GM21381 (cell line): ENCODE measurements at regions not wholly inside any gene's neighbourhood (a gene's known extent, or its start where the extent isn't known, plus 50 kb on each side); places are given as distances from the start of the nearest gene placed in this dataset.

Source experiments
- ATAC-seq: cut with Tn5 transposase; IDR thresholded peaks from one replicate; pipeline ENCODE4 v1.9.1; 2021; ENCODE audit warnings: mild to moderate bottlenecking, moderate library complexity; ENCODE audit not compliant: unreplicated experiment

- ATAC-seq, result no peak
These were observed 140.3 kb upstream of the TCF21 start for GRCh38 chr6:133748628-133749027.

GRCh38 chr6:133749427-133749826 is 139.5 kb upstream of the TCF21 start:
- ATAC-seq, result no peak

GRCh38 chr6:133752129-133752528 is 136.8 kb upstream of the TCF21 start:
- no peak for ATAC-seq

GRCh38 chr6:133753756-133754155 is 135.2 kb upstream of the TCF21 start:
- ATAC-seq, result no peak

- ATAC-seq, result no peak
These were observed 134.6 kb upstream of the TCF21 start for GRCh38 chr6:133754298-133754697.

GRCh38 chr6:133756078-133756695 is 132.7 kb upstream of the TCF21 start:
- ATAC-seq, result no peak

GRCh38 chr6:133757335-133757734 is 131.6 kb upstream of the TCF21 start:
- ATAC-seq, result no peak

GRCh38 chr6:133758815-133759335 is 130.0 kb upstream of the TCF21 start:
- no peak for ATAC-seq

- ATAC-seq, result no peak
These were observed 129.4 kb upstream of the TCF21 start for GRCh38 chr6:133759524-133759923.

- no peak for ATAC-seq
These were observed 127.2 kb upstream of the TCF21 start for GRCh38 chr6:133761706-133762105.

- ATAC-seq, result no peak
These were observed 124.7 kb upstream of the TCF21 start for GRCh38 chr6:133764008-133764753.

GRCh38 chr6:133764754-133765208 is 124.1 kb upstream of the TCF21 start:
- no peak for ATAC-seq

GRCh38 chr6:133767357-133767970 is 121.4 kb upstream of the TCF21 start:
- ATAC-seq, result no peak

- no peak for ATAC-seq
These were observed 120.1 kb upstream of the TCF21 start for GRCh38 chr6:133768656-133769295.

- ATAC-seq, result no peak
These were observed 119.5 kb upstream of the TCF21 start for GRCh38 chr6:133769463-133769862.

- ATAC-seq, result no peak
These were observed 116.3 kb upstream of the TCF21 start for GRCh38 chr6:133772567-133772966.

- no peak for ATAC-seq
These were observed 115.1 kb upstream of the TCF21 start for GRCh38 chr6:133773776-133774175.

GRCh38 chr6:133774356-133774755 is 114.6 kb upstream of the TCF21 start:
- no peak for ATAC-seq

- ATAC-seq, result no peak
These were observed 110.3 kb upstream of the TCF21 start for GRCh38 chr6:133778414-133779130.

- ATAC-seq, result no peak
These were observed 108.8 kb upstream of the TCF21 start for GRCh38 chr6:133779916-133780695.
